Caco-2 (cell line): ENCODE measurements at regions not wholly inside any gene's neighbourhood (a gene's known extent, or its start where the extent isn't known, plus 50 kb on each side); places are given as distances from the start of the nearest gene placed in this dataset.

Experiments used
- BruUV-seq: library from RNA; stranded (reverse); fragments of 400-500 nt; replicated peaks from 2 replicates; lab custom pipeline; 2021; lab: Mats Ljungman, UMichigan
- CTCF ChIA-PET: fragments of 300-600 bp; sonication (Branson Sonifier 250); formaldehyde crosslinking; loops from one replicate; lab custom pipeline; 2022; ENCODE audit warnings: antibody characterized with exemption; lab: Charles Lee
- POLR2A ChIA-PET: fragments of 300-600 bp; sonication (Branson Sonifier 250); formaldehyde crosslinking; loops from one replicate; lab custom pipeline; 2022; ENCODE audit warnings: antibody characterized with exemption; lab: Charles Lee
- DNase-seq, 2 experiments: peaks; one replicate each; pipeline versions ENCODE4 v3.0.0 to v3.0.0-alpha.2; 2020 to 2022
- H3K27me3 ChIP-seq: replicated peaks from 2 replicates; pipeline ENCODE4 v1.6.0; 2011; ENCODE audit warnings: low read length; ENCODE audit not compliant: control insufficient read depth, insufficient read depth
- H3K36me3 ChIP-seq: 2 replicates; pipeline ENCODE4 v1.5.1; 2011; ENCODE audit warnings: low read length; ENCODE audit not compliant: control insufficient read depth, insufficient read depth
- H3K4me1 ChIP-seq: fragments of 250-450 bp; sonication (Bioruptor Pico); 2 replicates; pipeline ENCODE4 v1.5.1; 2020; ENCODE audit warnings: mild to moderate bottlenecking
- H3K4me3 ChIP-seq: 2 replicates; pipeline ENCODE4 v1.5.1; 2011; ENCODE audit warnings: low read depth, mild to moderate bottlenecking, control low read depth, low read length
- H3K9me3 ChIP-seq: fragments of 250-450 bp; sonication (Bioruptor Pico); 2 replicates; pipeline ENCODE4 v1.5.1; 2020; ENCODE audit warnings: mild to moderate bottlenecking, moderate library complexity
- H3K27ac Mint-ChIP-seq: one replicate; pipeline ENCODE4 v1.8.0; 2022; ENCODE audit warnings: mixed read lengths; ENCODE audit not compliant: unreplicated experiment
- H3K27me3 Mint-ChIP-seq: one replicate; pipeline ENCODE4 v1.8.0; 2022; ENCODE audit warnings: mixed read lengths; ENCODE audit not compliant: insufficient read depth, unreplicated experiment
- H3K36me3 Mint-ChIP-seq: one replicate; pipeline ENCODE4 v1.8.0; 2022; ENCODE audit warnings: mild to moderate bottlenecking, mixed read lengths; ENCODE audit not compliant: insufficient read depth, unreplicated experiment
- H3K4me1 Mint-ChIP-seq: one replicate; pipeline ENCODE4 v1.8.0; 2022; ENCODE audit warnings: low read depth, mixed read lengths; ENCODE audit not compliant: unreplicated experiment
- H3K4me3 Mint-ChIP-seq: one replicate; pipeline ENCODE4 v1.8.0; 2022; ENCODE audit warnings: mild to moderate bottlenecking, moderate library complexity, mixed read lengths; ENCODE audit not compliant: unreplicated experiment
- H3K9me3 Mint-ChIP-seq: one replicate; pipeline ENCODE4 v1.8.0; 2022; ENCODE audit warnings: mixed read lengths; ENCODE audit not compliant: unreplicated experiment
- intact Hi-C: fragments of 100-400 bp; cut with micrococcal nuclease; formaldehyde crosslinking; loops from one replicate; pipeline ENCODE4 v1.10.0; 2022; ENCODE audit not compliant: unreplicated experiment
- TF ChIP-seq, protein P1 (sequence below), 2 experiments: fragments of 200-600 bp in 1 of 2; IDR thresholded peaks; 1 replicate in 1 of 2; 2 replicates in 1 of 2; pipeline versions ENCODE4 v1.5.1 to v1.8.0; 2011 to 2022; ENCODE audit warnings: antibody characterized with exemption in 1 of 2, control low read depth in 1 of 2, inconsistent platforms in 1 of 2, low read depth in 1 of 2, low read length in 1 of 2, mild to moderate bottlenecking in 1 of 2, moderate library complexity in 1 of 2; ENCODE audit not compliant: insufficient read depth in 1 of 2, severe bottlenecking in 1 of 2, unreplicated experiment in 1 of 2

DNA sequence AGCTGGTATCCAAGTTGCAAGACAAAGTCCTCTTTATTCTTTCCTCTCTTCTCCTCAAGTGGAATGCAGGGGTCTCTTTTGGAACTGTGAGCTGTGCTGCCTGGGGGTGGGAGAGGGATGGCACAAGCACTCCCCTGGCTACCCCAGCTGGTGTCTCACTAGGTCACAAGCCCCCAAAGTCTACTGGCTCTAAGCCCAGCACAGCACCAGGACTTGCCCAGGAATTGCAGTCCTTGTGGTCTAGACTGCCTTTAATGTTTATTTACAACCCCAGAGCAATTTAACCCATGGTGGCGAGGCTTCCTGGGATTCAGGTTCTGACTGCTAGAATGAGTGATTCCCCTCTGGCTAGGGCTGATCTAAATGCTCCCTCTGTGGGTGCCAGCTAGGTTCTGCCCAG lies 199.0 kb upstream of the STK17B start:
- CTCF ChIA-PET: no interaction called here

GRCh38 chr2:196372276-196372809 lies 201.0 kb upstream of the STK17B start:
- TF ChIP-seq, protein P1, sequence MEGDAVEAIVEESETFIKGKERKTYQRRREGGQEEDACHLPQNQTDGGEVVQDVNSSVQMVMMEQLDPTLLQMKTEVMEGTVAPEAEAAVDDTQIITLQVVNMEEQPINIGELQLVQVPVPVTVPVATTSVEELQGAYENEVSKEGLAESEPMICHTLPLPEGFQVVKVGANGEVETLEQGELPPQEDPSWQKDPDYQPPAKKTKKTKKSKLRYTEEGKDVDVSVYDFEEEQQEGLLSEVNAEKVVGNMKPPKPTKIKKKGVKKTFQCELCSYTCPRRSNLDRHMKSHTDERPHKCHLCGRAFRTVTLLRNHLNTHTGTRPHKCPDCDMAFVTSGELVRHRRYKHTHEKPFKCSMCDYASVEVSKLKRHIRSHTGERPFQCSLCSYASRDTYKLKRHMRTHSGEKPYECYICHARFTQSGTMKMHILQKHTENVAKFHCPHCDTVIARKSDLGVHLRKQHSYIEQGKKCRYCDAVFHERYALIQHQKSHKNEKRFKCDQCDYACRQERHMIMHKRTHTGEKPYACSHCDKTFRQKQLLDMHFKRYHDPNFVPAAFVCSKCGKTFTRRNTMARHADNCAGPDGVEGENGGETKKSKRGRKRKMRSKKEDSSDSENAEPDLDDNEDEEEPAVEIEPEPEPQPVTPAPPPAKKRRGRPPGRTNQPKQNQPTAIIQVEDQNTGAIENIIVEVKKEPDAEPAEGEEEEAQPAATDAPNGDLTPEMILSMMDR (IDR thresholded peaks at IDR 0.05; ENCODE audit: insufficient read depth in 1 of 2, low read depth in 1 of 2, low read length in 1 of 2, severe bottlenecking in 1 of 2, unreplicated experiment in 1 of 2): no peak
- Histone ChIP-seq H3K4me1 (no peaks in the 10 kb centered on the region; the same call in 1 of the 2 replicates), H3K36me3 (no peaks in the 10 kb centered on the region), H3K9me3 (peaks cover 11% of the 10 kb centered on the region), H3K4me3 (no peak overlapping the region), H3K27me3 (no peaks in the 10 kb centered on the region)
- intact Hi-C loops: no loop called here
- Mint-ChIP-seq H3K4me1 (no peaks in the 10 kb centered on the region), H3K9me3 (peaks cover 17% of the 10 kb centered on the region), H3K27ac (no peak overlapping the region), H3K27me3 (no peaks in the 10 kb centered on the region), H3K4me3 (no peak overlapping the region), H3K36me3 (no peaks in the 10 kb centered on the region)
- ChIA-PET CTCF (interaction anchor here (0.5 kb wide), 1 partner anchor 1484 kb away, joined by 3 read pairs; no protein-coding TSS in a partner anchor), POLR2A (no interaction called here)
- no peak for DNase-seq
- BruUV-seq: no TSS peak

More for the DNA sequence above, 199.0 kb upstream of the STK17B start:
- Histone ChIP-seq H3K36me3 (no peaks in the 10 kb centered on the region), H3K27me3 (no peaks in the 10 kb centered on the region), H3K4me3 (no peak overlapping the region), H3K9me3 (peaks cover 11% of the 10 kb centered on the region), H3K4me1 (no peaks in the 10 kb centered on the region; the same call in 1 of the 2 replicates)
- no peaks in the 10 kb centered on the region for H3K36me3 Mint-ChIP-seq
- no peaks in the 10 kb centered on the region for H3K4me1 Mint-ChIP-seq
- peaks cover 20% of the 10 kb centered on the region for H3K9me3 Mint-ChIP-seq
- no TSS peak for BruUV-seq
- TF ChIP-seq, protein P1 (IDR thresholded peaks at IDR 0.05; ENCODE audit: insufficient read depth in 1 of 2, low read depth in 1 of 2, low read length in 1 of 2, severe bottlenecking in 1 of 2, unreplicated experiment in 1 of 2): no peak
- no peak overlapping the region for H3K27ac Mint-ChIP-seq
- POLR2A ChIA-PET: no interaction called here
- intact Hi-C loops: no loop called here
- no peak overlapping the region for H3K4me3 Mint-ChIP-seq
- H3K27me3 Mint-ChIP-seq: no peaks in the 10 kb centered on the region
- no peak for DNase-seq

GRCh38 chr2:196372811-196373664 lies 201.7 kb upstream of the STK17B start:
- no peak for DNase-seq
- TF ChIP-seq, protein P1 (IDR thresholded peaks at IDR 0.05; ENCODE audit: insufficient read depth in 1 of 2, low read depth in 1 of 2, low read length in 1 of 2, severe bottlenecking in 1 of 2, unreplicated experiment in 1 of 2): no peak
- Mint-ChIP-seq H3K9me3 (peaks cover 10% of the 10 kb centered on the region), H3K27ac (no peak overlapping the region), H3K4me3 (no peak overlapping the region), H3K27me3 (no peaks in the 10 kb centered on the region), H3K36me3 (no peaks in the 10 kb centered on the region), H3K4me1 (no peaks in the 10 kb centered on the region)
- H3K9me3 ChIP-seq: peaks cover 5% of the 10 kb centered on the region
- no peaks in the 10 kb centered on the region; the same call in 1 of the 2 replicates for H3K4me1 ChIP-seq
- no peaks in the 10 kb centered on the region for H3K27me3 ChIP-seq
- POLR2A ChIA-PET: no interaction called here
- CTCF ChIA-PET: interaction anchor here (0.5 kb wide), 2 partner anchors 1079 to 1484 kb away, joined by 3 read pairs; no protein-coding TSS in a partner anchor
- no peaks in the 10 kb centered on the region for H3K36me3 ChIP-seq
- intact Hi-C loops: no loop called here
- BruUV-seq: no TSS peak
- no peak overlapping the region for H3K4me3 ChIP-seq
